HG02678 (cell line): ENCODE measurements at regions not wholly inside any gene's neighbourhood (a gene's known extent, or its start where the extent isn't known, plus 50 kb on each side); places are given as distances from the start of the nearest gene placed in this dataset.
"Not testable (repeated sequence)": the region's sequence is repeated elsewhere in the genome, so short reads cannot be mapped to it uniquely, and the experiment has no call there.

ENCODE experiments used
- ATAC-seq: cut with Tn5 transposase; IDR thresholded peaks from one replicate; pipeline ENCODE4 v1.9.1; 2021; ENCODE audit warnings: mild to moderate bottlenecking, moderate library complexity; ENCODE audit not compliant: unreplicated experiment

GRCh38 chr1:184889166-184889565 lies 85.1 kb downstream of the NIBAN1 start:
- ATAC-seq = no peak

GRCh38 chr1:184888505-184888904 lies 85.8 kb downstream of the NIBAN1 start:
- no peak for ATAC-seq

GRCh38 chr1:184882957-184883815 lies 91.1 kb downstream of the NIBAN1 start:
- no peak for ATAC-seq

DNA sequence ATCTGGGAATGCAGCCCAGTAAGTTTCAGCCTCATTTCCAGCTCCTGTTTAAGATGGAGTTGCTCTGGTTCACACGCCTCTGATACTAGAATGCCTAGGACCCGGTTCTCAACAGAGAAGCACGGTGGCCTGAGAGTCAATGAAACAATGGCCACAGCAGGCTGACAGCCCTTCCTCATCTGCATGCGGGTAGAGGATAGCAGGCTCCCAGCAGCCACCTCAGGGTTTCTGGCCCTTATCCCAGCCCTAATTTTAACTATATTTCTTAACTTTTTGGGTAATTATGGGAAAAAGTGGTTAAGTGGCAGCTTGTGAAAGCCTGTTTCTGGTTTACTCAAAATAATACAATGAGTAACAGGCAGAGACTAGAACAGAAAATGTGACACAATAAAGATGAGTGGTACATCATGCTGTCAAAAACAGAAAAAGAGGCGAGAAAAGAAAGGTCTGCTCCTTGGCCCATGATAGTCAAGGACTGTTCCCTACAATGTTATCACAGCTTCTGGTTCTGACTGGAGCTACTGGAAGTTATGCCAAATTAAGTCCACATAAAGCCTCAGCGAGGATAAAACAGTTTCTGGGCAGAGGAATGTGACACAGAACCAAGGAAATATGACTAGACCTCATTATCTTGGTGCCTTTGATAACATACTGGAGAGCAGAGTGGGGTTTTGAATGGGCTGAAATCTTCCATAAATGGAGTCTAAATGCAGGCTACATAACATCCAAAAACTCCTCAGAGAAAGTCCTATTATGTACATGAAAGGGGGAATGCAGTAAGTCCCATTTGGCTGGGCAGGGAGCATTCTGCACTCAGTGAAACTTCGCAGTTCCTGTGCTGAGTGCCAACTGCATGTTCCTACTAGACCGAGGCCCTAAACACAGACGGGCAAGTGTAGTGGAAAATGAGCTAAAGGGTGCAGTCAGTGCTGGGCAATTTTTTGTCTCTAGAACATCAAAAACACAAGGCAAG lies 92.1 kb downstream of the NIBAN1 start:
- peak; percentile 46 for ATAC-seq

GRCh38 chr1:184879876-184880557 lies 94.3 kb downstream of the NIBAN1 start:
- no peak for ATAC-seq

- no peak for ATAC-seq
Observed at GRCh38 chr1:184878602-184879001, 95.7 kb downstream of the NIBAN1 start.

- ATAC-seq = no peak
Observed at GRCh38 chr1:184878002-184878401, 96.3 kb downstream of the NIBAN1 start.

GRCh38 chr1:184876015-184876414 lies 98.3 kb downstream of the NIBAN1 start:
- not testable (repeated sequence) for ATAC-seq

DNA sequence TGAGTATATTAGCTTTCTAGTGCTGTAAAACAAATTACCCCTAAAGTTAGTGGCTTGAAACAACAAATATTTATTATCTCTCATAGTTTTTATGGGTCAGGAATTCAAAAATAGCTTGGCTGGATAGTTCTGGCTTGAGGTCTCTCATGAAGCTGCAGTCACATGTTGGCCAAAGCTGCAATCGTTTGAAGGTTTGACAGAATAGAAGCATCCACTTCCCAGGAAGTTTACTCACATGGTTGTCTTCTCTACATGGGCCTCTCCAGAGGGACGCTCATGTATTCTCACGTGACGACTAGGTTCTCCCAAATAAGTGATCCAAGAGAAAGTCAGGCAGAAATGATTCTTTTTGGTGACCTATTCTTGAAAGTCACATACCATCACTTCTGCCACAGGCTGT lies 99.1 kb downstream of the NIBAN1 start:
- ATAC-seq = no peak

- no peak for ATAC-seq
Observed at GRCh38 chr1:184870319-184870718, 104.0 kb downstream of the NIBAN1 start.

DNA sequence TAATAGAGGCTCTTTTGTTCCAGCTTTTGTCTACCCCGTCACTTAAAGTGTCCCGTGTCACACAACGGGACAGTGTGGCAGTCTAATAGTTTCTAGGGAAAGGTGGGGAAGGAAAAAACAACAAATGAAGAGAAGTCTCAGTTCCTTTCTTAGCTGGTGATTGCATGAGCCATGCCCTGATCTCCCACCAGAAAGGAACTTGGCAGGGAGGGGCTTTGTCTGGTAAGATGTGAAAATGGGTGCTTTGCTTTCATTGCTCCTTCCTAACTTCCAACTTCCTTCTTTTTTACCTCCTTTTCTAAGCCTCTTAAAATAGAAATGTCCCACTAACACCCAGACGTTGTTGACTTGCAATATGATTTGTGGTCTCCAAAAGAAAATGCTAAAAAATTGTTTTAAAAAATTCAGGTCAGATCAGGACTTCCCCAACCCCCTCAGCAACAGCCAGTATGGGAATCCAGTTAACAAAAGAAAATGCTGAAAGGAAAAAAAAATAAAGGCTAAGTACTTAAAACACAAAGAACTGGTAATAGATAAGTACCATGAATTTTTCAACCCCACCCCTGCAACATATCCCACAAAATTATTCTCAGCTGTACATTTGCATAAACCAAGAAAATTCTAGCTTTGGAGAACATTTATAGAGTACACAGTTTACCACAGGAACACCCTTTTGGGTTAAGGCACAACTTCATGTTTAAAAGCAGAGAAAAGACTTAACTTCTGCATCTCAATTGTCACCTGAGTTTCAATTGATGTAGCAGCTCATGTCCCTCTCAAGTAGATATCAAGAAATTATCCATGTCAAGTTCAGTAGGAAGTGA lies 106.2 kb downstream of the NIBAN1 start:
- no peak for ATAC-seq

DNA sequence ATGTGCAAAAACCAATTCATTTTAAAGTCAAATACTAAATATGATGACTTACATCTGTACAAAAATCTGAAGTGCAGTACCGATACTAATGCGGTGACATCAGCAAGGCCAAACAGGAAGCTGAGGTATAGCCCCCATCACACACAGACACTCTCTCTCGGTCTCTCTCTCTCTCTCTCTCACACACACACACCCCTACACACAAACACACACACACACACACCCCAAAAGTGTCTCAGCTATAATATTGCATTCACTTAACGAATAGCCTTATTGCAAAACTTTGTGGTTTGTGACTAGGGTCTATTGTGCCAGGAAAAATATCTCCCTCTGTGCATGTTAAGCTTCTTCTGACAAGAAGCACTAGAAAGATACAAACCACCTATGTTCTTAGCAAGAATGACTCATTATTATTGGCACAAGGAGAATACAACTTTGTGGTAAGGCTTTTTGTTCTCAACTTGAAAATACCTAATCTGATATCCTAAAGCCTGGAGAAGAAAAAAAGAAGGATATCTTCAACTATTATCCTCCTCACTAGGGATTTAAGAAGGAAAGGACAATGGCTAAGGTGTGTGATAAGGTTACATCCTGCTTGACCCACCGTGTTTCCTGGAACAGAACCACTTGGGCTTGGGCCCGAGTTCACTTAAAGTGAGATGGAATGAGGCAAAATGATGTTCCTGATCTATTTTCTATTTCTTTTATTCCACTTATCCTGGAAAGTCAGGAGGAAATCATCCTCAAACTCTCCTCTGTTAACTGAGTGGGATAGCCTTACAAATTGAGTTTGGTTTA lies 107.1 kb downstream of the NIBAN1 start:
- ATAC-seq = peak; percentile 95

DNA sequence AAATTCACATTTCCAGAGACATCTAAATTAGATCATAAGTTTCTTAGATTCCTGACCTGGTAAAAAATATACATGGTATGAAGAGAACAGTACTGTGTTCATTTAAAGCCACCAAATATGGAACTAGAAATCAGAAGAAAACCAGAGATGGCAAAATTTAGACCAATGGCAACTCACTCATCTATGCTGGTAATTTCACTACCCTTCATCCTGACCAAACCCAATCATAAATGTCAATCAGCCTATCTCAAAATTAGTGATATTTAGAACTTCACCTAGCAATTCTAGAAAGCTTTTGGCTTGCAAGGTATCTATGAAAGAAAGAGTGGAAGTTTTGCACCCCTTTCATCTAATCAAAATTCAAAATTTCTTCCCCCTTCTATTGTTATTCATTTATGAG lies 107.7 kb downstream of the NIBAN1 start:
- peak; percentile 31 for ATAC-seq

- no peak for ATAC-seq
Observed at GRCh38 chr1:184865831-184866230, 108.5 kb downstream of the NIBAN1 start.

DNA sequence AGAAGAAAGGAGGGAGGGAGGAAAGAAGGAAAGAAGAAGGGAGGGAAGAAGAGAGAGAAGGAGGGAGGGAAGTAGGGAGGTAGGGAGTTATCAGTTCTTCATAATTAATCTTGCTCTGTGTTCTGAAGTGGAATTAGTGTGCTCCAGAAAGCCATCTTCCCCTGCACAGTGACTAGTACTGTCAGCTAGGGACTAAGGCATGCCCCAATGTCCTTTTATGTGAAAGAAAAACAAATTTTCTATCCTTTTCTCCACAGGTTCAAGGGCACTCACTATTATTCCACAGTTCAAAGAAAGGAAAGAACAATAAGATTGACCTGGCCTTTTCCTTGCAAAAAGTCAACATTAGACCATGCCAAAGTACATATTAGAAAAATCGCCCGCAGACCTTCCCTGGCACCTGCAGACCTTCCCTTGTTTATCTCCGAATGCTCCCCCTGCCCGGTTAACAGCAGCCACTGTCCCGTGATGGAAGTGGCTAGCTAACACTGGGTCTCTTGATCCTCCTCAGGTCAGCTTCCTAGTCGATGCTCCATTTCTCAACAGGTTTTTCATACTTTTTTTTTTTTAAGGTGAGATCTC lies 107.2 kb upstream of the EDEM3 start:
- no peak for ATAC-seq

DNA sequence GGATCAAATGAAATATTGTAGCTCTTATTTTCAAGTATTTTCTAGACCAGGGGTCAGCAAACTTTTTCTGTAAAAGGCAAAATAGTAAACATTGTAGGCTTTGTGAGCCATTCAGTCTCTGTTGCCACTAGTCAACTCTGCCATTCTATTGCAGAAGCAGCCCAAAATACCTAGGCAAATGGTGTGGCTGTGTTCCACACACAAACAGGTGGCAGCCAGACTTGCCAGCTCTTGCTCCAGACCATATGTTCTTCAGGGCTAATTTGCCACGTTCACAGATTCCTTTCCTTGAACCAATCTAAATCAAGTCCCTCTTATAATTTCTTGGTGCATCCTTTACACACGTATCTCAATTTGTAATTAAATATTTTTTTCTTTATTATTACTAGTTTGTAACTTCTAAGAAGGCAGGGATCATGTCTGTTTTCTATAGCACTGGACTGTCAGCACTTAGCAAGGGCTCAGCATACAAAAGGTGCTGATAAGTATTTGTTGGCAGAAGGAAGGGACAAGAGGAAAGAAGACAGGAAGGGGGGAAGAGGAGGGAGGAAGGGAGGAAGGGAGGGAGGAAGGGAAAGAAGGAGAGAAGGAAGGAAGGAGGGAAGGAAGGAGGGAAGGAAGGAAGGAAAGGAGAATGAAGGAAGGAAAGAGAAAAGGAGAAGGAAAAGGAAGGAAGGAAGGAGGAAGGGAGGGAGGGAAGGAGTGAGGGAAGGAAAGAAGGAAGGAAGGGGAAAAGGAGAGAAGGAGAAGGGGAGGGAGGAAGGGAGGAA lies 106.5 kb upstream of the EDEM3 start:
- peak; percentile 92 for ATAC-seq

DNA sequence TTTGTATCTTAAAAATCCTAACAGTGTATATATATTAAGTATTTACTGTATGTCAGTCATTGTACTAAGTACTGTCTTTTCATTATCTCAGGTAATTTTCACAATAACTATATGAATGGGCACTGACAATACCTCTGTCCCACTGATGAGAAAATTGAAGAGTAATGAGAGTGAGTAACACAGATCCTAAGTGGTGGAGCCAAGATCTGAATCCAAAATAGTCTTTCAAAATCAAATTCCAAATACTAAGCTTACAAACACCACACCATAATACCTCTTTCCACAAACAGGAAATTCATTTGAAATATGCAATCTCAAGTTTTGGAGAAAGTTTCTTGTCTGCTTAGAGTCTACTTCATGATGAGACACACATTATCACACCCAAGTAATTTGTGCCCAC lies 105.9 kb upstream of the EDEM3 start:
- ATAC-seq = peak; percentile 16

- no peak for ATAC-seq
Observed at GRCh38 chr1:184859381-184860105, 104.9 kb upstream of the EDEM3 start.
